ENCODE measurements at regions not wholly inside any gene's neighbourhood (a gene's known extent, or its start where the extent isn't known, plus 50 kb on each side); places are given as distances from the start of the nearest gene placed in this dataset.

DNA sequence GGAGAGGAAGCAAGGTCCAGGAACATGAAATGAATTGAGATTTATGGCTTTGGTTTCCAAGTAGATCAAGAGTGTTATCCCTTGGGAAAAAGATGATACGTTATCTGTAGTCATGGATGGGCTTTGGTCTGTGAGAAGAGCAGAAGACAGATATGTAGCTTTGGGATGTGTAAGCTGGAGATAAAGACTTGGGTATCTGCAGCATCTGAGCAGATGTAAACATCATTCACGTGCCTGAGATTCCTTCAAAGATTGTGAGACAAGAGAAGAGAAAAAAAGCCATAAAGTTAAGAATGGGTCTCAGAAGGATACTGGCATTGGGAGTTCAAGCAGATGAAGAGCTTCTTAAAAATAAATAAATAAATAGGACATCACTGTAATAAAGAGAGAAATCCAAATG lies 217.8 kb downstream of the PTPRC start:
- TF ChIP-seq CTCF (IDR thresholded peaks at IDR 0.05) (no peak), POLR2A (IDR thresholded peaks at IDR 0.05) (no peak)

Measured in thyroid gland (tissue), 4 donors.